Stomach (tissue), 4 donors: ENCODE measurements at regions not wholly inside any gene's neighbourhood (a gene's known extent, or its start where the extent isn't known, plus 50 kb on each side); places are given as distances from the start of the nearest gene placed in this dataset.

ENCODE experiments used
- EP300 ChIP-seq: sonication (generic); formaldehyde crosslinking; IDR thresholded peaks from one replicate; pipeline ENCODE4 v1.6.1; 2017; ENCODE audit warnings: antibody characterized with exemption
- POLR2A ChIP-seq, 4 donors: fragments of 450-650 bp; IDR thresholded peaks; one replicate each; pipeline ENCODE4 v1.6.1; 2016; ENCODE audit warnings: antibody characterized with exemption in 4 of 4, control low read depth in 2 of 4, mild to moderate bottlenecking in 1 of 4, moderate library complexity in 1 of 4
- TF ChIP-seq, protein P1 (sequence below), 7 experiments: fragments of 450-650 bp in 4 of 7; fragments of 200-600 bp in 3 of 7; sonication (generic) in 3 of 7; IDR thresholded peaks; one replicate each; pipeline ENCODE4 v1.5.1; 2016 to 2019; ENCODE audit warnings: antibody characterized with exemption in 7 of 7, control low read depth in 2 of 7, mild to moderate bottlenecking in 1 of 7

DNA sequence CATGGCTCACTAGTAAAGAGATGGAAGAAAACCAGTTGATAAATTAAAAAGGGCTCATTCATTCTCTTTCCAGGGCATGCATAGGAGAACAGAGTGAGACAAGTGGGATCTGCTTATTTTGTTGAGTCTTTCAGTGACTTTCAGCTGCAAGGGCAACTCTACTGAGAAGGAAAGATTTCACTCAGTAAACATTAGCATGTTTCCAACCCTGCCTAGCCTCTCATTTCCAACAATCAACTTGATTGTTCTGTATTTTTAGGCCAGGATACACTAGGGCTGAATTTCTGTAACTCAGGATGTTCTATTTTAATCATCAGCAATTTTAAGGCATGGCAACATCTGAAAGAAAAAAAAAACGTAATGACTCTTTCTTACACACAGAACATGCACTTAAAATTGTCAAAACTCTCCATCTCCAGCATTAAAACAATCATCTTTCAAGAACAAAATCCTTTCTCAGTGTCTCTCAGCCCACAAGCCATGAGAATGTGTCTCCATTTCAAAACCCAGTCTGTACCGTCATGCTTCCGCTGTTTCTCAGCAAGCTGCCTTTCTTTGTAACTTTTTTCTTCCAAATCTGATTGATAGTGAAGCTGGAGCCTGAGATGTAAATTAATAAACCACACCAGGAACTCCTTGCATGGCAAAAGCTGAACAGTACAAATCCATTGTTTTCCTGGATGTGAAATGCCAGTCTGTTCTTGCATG, 147.2 kb upstream of the KLF14 start:
- TF ChIP-seq, protein P1, sequence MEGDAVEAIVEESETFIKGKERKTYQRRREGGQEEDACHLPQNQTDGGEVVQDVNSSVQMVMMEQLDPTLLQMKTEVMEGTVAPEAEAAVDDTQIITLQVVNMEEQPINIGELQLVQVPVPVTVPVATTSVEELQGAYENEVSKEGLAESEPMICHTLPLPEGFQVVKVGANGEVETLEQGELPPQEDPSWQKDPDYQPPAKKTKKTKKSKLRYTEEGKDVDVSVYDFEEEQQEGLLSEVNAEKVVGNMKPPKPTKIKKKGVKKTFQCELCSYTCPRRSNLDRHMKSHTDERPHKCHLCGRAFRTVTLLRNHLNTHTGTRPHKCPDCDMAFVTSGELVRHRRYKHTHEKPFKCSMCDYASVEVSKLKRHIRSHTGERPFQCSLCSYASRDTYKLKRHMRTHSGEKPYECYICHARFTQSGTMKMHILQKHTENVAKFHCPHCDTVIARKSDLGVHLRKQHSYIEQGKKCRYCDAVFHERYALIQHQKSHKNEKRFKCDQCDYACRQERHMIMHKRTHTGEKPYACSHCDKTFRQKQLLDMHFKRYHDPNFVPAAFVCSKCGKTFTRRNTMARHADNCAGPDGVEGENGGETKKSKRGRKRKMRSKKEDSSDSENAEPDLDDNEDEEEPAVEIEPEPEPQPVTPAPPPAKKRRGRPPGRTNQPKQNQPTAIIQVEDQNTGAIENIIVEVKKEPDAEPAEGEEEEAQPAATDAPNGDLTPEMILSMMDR (IDR thresholded peaks at IDR 0.05): no peak
- TF ChIP-seq POLR2A (IDR thresholded peaks at IDR 0.05): no peak
- TF ChIP-seq EP300: no peak
